MM.1S (cell line): ENCODE measurements at regions not wholly inside any gene's neighbourhood (a gene's known extent, or its start where the extent isn't known, plus 50 kb on each side); places are given as distances from the start of the nearest gene placed in this dataset.

Experiments
- DNase-seq: peaks from one replicate; pipeline ENCODE4 v3.0.0-alpha.2; 2015
- H2AFZ ChIP-seq: fragments of 300-600 bp; sonication (generic); 2 replicates; pipeline ENCODE4 v1.6.0; 2016; ENCODE audit warnings: antibody characterized with exemption, low read length
- H3F3A ChIP-seq: fragments of 300-600 bp; sonication (generic); 2 replicates; pipeline ENCODE4 v1.6.1; 2016; ENCODE audit warnings: mild to moderate bottlenecking, antibody characterized with exemption, low read length, moderate library complexity, mixed read lengths; ENCODE audit not compliant: insufficient read depth
- H3K27ac ChIP-seq: fragments of 300-600 bp; sonication (generic); 2 replicates; pipeline ENCODE4 v1.5.1; 2016; ENCODE audit warnings: mild to moderate bottlenecking, low read length
- H3K27me3 ChIP-seq: fragments of 300-600 bp; sonication (generic); replicated peaks from 2 replicates; pipeline ENCODE4 v1.6.0; 2016; ENCODE audit warnings: low read length; ENCODE audit not compliant: insufficient read depth
- H3K36me3 ChIP-seq: fragments of 300-600 bp; sonication (generic); replicated peaks from 2 replicates; pipeline ENCODE4 v1.6.1; 2016; ENCODE audit warnings: mild to moderate bottlenecking, low read length, mixed read lengths; ENCODE audit not compliant: insufficient read depth
- H3K4me1 ChIP-seq: fragments of 300-600 bp; sonication (generic); 2 replicates; pipeline ENCODE4 v1.6.1; 2016; ENCODE audit warnings: low read length, mixed read lengths
- H3K4me2 ChIP-seq: fragments of 300-600 bp; sonication (generic); 2 replicates; pipeline ENCODE4 v1.6.0; 2016; ENCODE audit warnings: low read depth, low read length
- H3K4me3 ChIP-seq: fragments of 300-600 bp; sonication (generic); 2 replicates; pipeline ENCODE4 v1.5.1; 2016; ENCODE audit warnings: low read length, mixed read lengths
- H3K79me2 ChIP-seq: fragments of 300-600 bp; sonication (generic); 2 replicates; pipeline ENCODE4 v1.6.1; 2016; ENCODE audit warnings: mixed run types, low read length, mixed read lengths
- H3K9ac ChIP-seq: fragments of 300-600 bp; sonication (generic); 2 replicates; pipeline ENCODE4 v1.6.1; 2016; ENCODE audit warnings: low read length, mixed read lengths
- H3K9me2 ChIP-seq: fragments of 300-600 bp; sonication (generic); replicated peaks from 2 replicates; pipeline ENCODE4 v1.6.1; 2016; ENCODE audit warnings: mild to moderate bottlenecking, low read length, mixed read lengths; ENCODE audit not compliant: insufficient read depth
- H3K9me3 ChIP-seq: fragments of 300-600 bp; sonication (generic); replicated peaks from 2 replicates; pipeline ENCODE4 v1.6.1; 2016; ENCODE audit warnings: mild to moderate bottlenecking, low read length, mixed read lengths; ENCODE audit not compliant: insufficient read depth
- H4K20me1 ChIP-seq: fragments of 300-600 bp; sonication (generic); 2 replicates; pipeline ENCODE4 v1.6.1; 2016; ENCODE audit warnings: mild to moderate bottlenecking, low read length, moderate library complexity, mixed read lengths; ENCODE audit not compliant: insufficient read depth
- EZH2 ChIP-seq: fragments of 300-600 bp; sonication (generic); optimal IDR thresholded peaks from 2 replicates; pipeline ENCODE3; 2017; ENCODE audit warnings: low read depth, mild to moderate bottlenecking, antibody characterized with exemption, low read length, mixed read lengths
- EZH2phosphoT487 ChIP-seq: fragments of 300-600 bp; sonication (generic); IDR thresholded peaks from 2 replicates; pipeline ENCODE4 v1.6.1; 2018; ENCODE audit warnings: antibody characterized with exemption, low read length
- TF ChIP-seq, protein P1 (sequence below): fragments of 300-600 bp; sonication (generic); IDR thresholded peaks from 2 replicates; pipeline ENCODE4 v1.5.1; 2016; ENCODE audit warnings: antibody characterized with exemption, low read length, mixed read lengths

- H3K9me3 ChIP-seq: no peaks in the 10 kb centered on the region
- H3K9ac ChIP-seq: no peak overlapping the region
- H3K4me3 ChIP-seq: no peak overlapping the region
- no peaks in the 10 kb centered on the region for H3K27me3 ChIP-seq
- H3K4me1 ChIP-seq: no peaks in the 10 kb centered on the region; the same call in 1 of the 2 replicates
- no peaks in the 10 kb centered on the region; the same call in 1 of the 2 replicates for H3F3A ChIP-seq
- DNase-seq: no peak
- no peak overlapping the region for H3K4me2 ChIP-seq
- no peak overlapping the region for H3K27ac ChIP-seq
- TF ChIP-seq EZH2 (no peak), EZH2phosphoT487 (no peak)
- TF ChIP-seq, protein P1, sequence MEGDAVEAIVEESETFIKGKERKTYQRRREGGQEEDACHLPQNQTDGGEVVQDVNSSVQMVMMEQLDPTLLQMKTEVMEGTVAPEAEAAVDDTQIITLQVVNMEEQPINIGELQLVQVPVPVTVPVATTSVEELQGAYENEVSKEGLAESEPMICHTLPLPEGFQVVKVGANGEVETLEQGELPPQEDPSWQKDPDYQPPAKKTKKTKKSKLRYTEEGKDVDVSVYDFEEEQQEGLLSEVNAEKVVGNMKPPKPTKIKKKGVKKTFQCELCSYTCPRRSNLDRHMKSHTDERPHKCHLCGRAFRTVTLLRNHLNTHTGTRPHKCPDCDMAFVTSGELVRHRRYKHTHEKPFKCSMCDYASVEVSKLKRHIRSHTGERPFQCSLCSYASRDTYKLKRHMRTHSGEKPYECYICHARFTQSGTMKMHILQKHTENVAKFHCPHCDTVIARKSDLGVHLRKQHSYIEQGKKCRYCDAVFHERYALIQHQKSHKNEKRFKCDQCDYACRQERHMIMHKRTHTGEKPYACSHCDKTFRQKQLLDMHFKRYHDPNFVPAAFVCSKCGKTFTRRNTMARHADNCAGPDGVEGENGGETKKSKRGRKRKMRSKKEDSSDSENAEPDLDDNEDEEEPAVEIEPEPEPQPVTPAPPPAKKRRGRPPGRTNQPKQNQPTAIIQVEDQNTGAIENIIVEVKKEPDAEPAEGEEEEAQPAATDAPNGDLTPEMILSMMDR: no peak
- no peak overlapping the region for H2AFZ ChIP-seq
- no peaks in the 10 kb centered on the region for H3K9me2 ChIP-seq
- no peaks in the 10 kb centered on the region for H3K36me3 ChIP-seq
- H4K20me1 ChIP-seq: no peaks in the 10 kb centered on the region
- no peaks in the 10 kb centered on the region for H3K79me2 ChIP-seq
Measured at GRCh38 chr10:4029866-4030265, 244.9 kb upstream of the KLF6 start.

GRCh38 chr10:4028854-4029583 lies 244.0 kb upstream of the KLF6 start:
- Histone ChIP-seq H3K9me2 (no peaks in the 10 kb centered on the region), H3K4me1 (no peaks in the 10 kb centered on the region; the same call in 1 of the 2 replicates), H3K27ac (no peak overlapping the region), H2AFZ (no peak overlapping the region), H3K79me2 (no peaks in the 10 kb centered on the region), H3F3A (no peaks in the 10 kb centered on the region; the same call in 1 of the 2 replicates), H3K9ac (no peak overlapping the region), H3K4me2 (no peak overlapping the region), H3K9me3 (no peaks in the 10 kb centered on the region), H3K36me3 (no peaks in the 10 kb centered on the region), H4K20me1 (no peaks in the 10 kb centered on the region), H3K27me3 (no peaks in the 10 kb centered on the region), H3K4me3 (no peak overlapping the region)
- TF ChIP-seq, protein P1: no peak
- TF ChIP-seq EZH2phosphoT487: no peak
- no peak for TF ChIP-seq EZH2
- DNase-seq: no peak

DNA sequence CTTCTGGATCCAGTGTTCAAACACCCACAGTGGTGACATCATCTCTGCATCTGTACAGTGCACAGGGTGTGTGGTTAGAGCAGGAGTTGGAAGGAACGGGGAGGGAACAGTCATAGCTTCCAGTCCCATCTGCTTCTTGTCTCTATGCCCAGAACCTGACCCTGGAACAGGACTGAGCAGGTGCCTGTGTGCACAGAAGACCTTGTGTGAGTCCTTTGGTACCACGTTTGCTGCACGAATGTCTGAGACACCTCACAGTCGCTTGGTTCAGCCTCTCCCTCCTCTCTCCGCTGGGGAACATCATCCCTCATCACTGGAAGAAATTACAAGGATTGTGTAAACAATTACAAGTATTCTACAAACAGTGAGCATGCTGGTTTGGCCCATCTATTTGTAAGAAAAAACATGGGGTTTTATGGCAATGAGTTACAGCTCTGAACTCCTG lies 243.0 kb upstream of the KLF6 start:
- no peaks in the 10 kb centered on the region for H3K9me2 ChIP-seq
- no peaks in the 10 kb centered on the region for H3F3A ChIP-seq
- TF ChIP-seq EZH2: no peak
- TF ChIP-seq, protein P1: no peak
- TF ChIP-seq EZH2phosphoT487: no peak
- no peaks in the 10 kb centered on the region for H3K9me3 ChIP-seq
- no peaks in the 10 kb centered on the region for H3K4me1 ChIP-seq
- H3K27me3 ChIP-seq: no peaks in the 10 kb centered on the region
- no peaks in the 10 kb centered on the region for H3K36me3 ChIP-seq
- no peaks in the 10 kb centered on the region for H3K79me2 ChIP-seq
- no peaks in the 10 kb centered on the region for H4K20me1 ChIP-seq
- H3K4me3 ChIP-seq: no peak overlapping the region
- no peak overlapping the region for H3K9ac ChIP-seq
- H3K4me2 ChIP-seq: no peak overlapping the region
- H3K27ac ChIP-seq: no peak overlapping the region
- DNase-seq: no peak
- no peak overlapping the region for H2AFZ ChIP-seq
